WERI-Rb-1 (cell line): ENCODE measurements at regions not wholly inside any gene's neighbourhood (a gene's known extent, or its start where the extent isn't known, plus 50 kb on each side); places are given as distances from the start of the nearest gene placed in this dataset.

Experiments
- DNase-seq: peaks from one replicate; pipeline ENCODE4 v3.0.0-alpha.2; 2020
- H3K27ac ChIP-seq: fragments of 250-450 bp; sonication (Bioruptor Pico); 2 replicates; pipeline ENCODE4 v1.5.1; 2020; ENCODE audit warnings: mild to moderate bottlenecking, moderate library complexity
- H3K27me3 ChIP-seq: fragments of 250-450 bp; sonication (Bioruptor Pico); 2 replicates; pipeline ENCODE4 v1.5.1; 2021; ENCODE audit warnings: mild to moderate bottlenecking, low read depth, moderate library complexity; ENCODE audit not compliant: insufficient read depth, severe bottlenecking
- H3K36me3 ChIP-seq: fragments of 250-450 bp; sonication (Bioruptor Pico); 2 replicates; pipeline ENCODE4 v1.5.1; 2020; ENCODE audit warnings: mild to moderate bottlenecking, moderate library complexity
- H3K4me3 ChIP-seq: 2 replicates; pipeline ENCODE4 v1.5.1; 2011; ENCODE audit warnings: low read depth, mild to moderate bottlenecking, control low read depth, low read length
- H3K9me3 ChIP-seq: fragments of 250-450 bp; sonication (Bioruptor Pico); 2 replicates; pipeline ENCODE4 v1.5.1; 2021; ENCODE audit warnings: mild to moderate bottlenecking, moderate library complexity; ENCODE audit not compliant: severe bottlenecking
- CTCF ChIP-seq: IDR thresholded peaks from 2 replicates; pipeline ENCODE4 v1.5.1; 2011; ENCODE audit warnings: low read depth, mild to moderate bottlenecking, control low read depth, inconsistent platforms, low read length

GRCh38 chr9:22238809-22239684 is 207.6 kb upstream of the DMRTA1 start:
- Histone ChIP-seq H3K9me3 (no peaks in the 10 kb centered on the region), H3K27me3 (no peaks in the 10 kb centered on the region), H3K4me3 (no peak overlapping the region), H3K27ac (no peak overlapping the region), H3K36me3 (no peaks in the 10 kb centered on the region)
- 0 out of 2 replicates have a peak, but pooled peaks have one; percentile 13 for TF ChIP-seq CTCF
- no peak for DNase-seq

- H3K36me3 ChIP-seq = no peaks in the 10 kb centered on the region
- H3K4me3 ChIP-seq = no peak overlapping the region
- H3K27me3 ChIP-seq = no peaks in the 10 kb centered on the region
- no peak overlapping the region for H3K27ac ChIP-seq
- no peaks in the 10 kb centered on the region for H3K9me3 ChIP-seq
- no peak for DNase-seq
- no peak for TF ChIP-seq CTCF
Observed at GRCh38 chr9:22240619-22241018, 206.0 kb upstream of the DMRTA1 start.

- Histone ChIP-seq H3K27me3 (no peaks in the 10 kb centered on the region), H3K9me3 (no peaks in the 10 kb centered on the region), H3K27ac (no peak overlapping the region), H3K36me3 (no peaks in the 10 kb centered on the region), H3K4me3 (no peak overlapping the region)
- no peak for DNase-seq
- TF ChIP-seq CTCF = no peak
Observed at GRCh38 chr9:22241024-22241423, 205.6 kb upstream of the DMRTA1 start.

GRCh38 chr9:22241611-22242010 is 205.0 kb upstream of the DMRTA1 start:
- no peaks in the 10 kb centered on the region for H3K27me3 ChIP-seq

GRCh38 chr9:22244139-22245011 is 202.2 kb upstream of the DMRTA1 start:
- peaks cover 4% of the 10 kb centered on the region for H3K27me3 ChIP-seq
- peak; percentile 45 for TF ChIP-seq CTCF
- H3K4me3 ChIP-seq = no peak overlapping the region
- no peak overlapping the region for H3K27ac ChIP-seq
- peak; percentile 63 for DNase-seq
- H3K36me3 ChIP-seq = no peaks in the 10 kb centered on the region
- H3K9me3 ChIP-seq = no peaks in the 10 kb centered on the region

More at GRCh38 chr9:22241611-22242010, 205.0 kb upstream of the DMRTA1 start:
- Histone ChIP-seq H3K36me3 (no peaks in the 10 kb centered on the region), H3K4me3 (no peak overlapping the region), H3K9me3 (no peaks in the 10 kb centered on the region), H3K27ac (no peak overlapping the region)
- no peak for DNase-seq
- TF ChIP-seq CTCF = no peak
